Right lobe of liver (tissue), 6 donors: ENCODE measurements at regions not wholly inside any gene's neighbourhood (a gene's known extent, or its start where the extent isn't known, plus 50 kb on each side); places are given as distances from the start of the nearest gene placed in this dataset.

ENCODE experiments used
- ATAC-seq, 4 donors: fragments of 200-7000 bp; cut with Tn5 transposase; one replicate each; pipeline ENCODE4 v1.9.1; 2020; ENCODE audit warnings: mild to moderate bottlenecking in 4 of 4, moderate library complexity in 4 of 4
- DNase-seq, 3 donors: peaks; one replicate each; pipeline ENCODE4 v3.0.0-alpha.2; 2020
- H3K27ac ChIP-seq, 3 donors: fragments of 200-600 bp; one replicate each; pipeline ENCODE4 v1.8.0; 2022
- H3K27me3 ChIP-seq, 2 donors: fragments of 200-600 bp; one replicate each; pipeline ENCODE4 v1.8.0; 2022
- H3K36me3 ChIP-seq, 4 donors: fragments of 200-600 bp; sonication (generic) in 1 of 4; one replicate each; pipeline versions ENCODE4 v1.5.1 to v1.8.0; 2017 to 2022; ENCODE audit warnings: control low read depth in 1 of 4
- H3K4me1 ChIP-seq, 4 donors: fragments of 200-600 bp; sonication (generic) in 1 of 4; one replicate each; pipeline versions ENCODE4 v1.5.1 to v1.8.0; 2017 to 2022; ENCODE audit warnings: control low read depth in 1 of 4
- H3K4me3 ChIP-seq, 3 donors: fragments of 200-600 bp; one replicate each; pipeline ENCODE4 v1.8.0; 2022
- H3K9me3 ChIP-seq, 4 donors: fragments of 200-600 bp; sonication (generic) in 1 of 4; one replicate each; pipeline versions ENCODE4 v1.5.1 to v1.8.0; 2017 to 2022; ENCODE audit warnings: control low read depth in 1 of 4
- POLR2A ChIP-seq: fragments of 450-650 bp; IDR thresholded peaks from one replicate; pipeline ENCODE4 v1.6.1; 2017; ENCODE audit warnings: antibody characterized with exemption, mild to moderate bottlenecking
- WGBS: methylation state at CpG from one replicate; pipeline ENCODE4 v1.1.6; 2018; ENCODE audit warnings: low coverage, low lambda C conversion rate; ENCODE audit not compliant: insufficient coverage; ENCODE audit errors: missing lambda C conversion rate; 5-methylcytosine and 5-hydroxymethylcytosine counted together
- intact Hi-C, 2 donors: fragments of 100-400 bp; cut with DNase I; formaldehyde crosslinking; loops; one replicate each; pipeline versions ENCODE4 v1.11.2 to v1.14.1; 2022
- TF ChIP-seq, protein P1 (sequence below), 4 donors: fragments of 200-600 bp in 3 of 4; fragments of 450-650 bp in 1 of 4; IDR thresholded peaks; one replicate each; pipeline versions ENCODE4 v1.5.1 to v1.8.0; 2016 to 2022; ENCODE audit warnings: antibody characterized with exemption in 4 of 4, mild to moderate bottlenecking in 2 of 4
- donor health status: DM: no; HTN: yes; CAD: no.
- donor health status: DM: no; HTN: no; CAD: no.
- donor health status: DM: no; HTN: no; CAD: no.
- donor health status: DM: no; HTN: yes; CAD: no.
- donor health status: DM: no; HTN: yes; CAD: no.

- Histone ChIP-seq H3K4me3 (no peak overlapping the region), H3K9me3 (no peaks in the 10 kb centered on the region), H3K27ac (no peak overlapping the region), H3K4me1 (no peaks in the 10 kb centered on the region), H3K27me3 (no peaks in the 10 kb centered on the region), H3K36me3 (no peaks in the 10 kb centered on the region)
- TF ChIP-seq, protein P1, sequence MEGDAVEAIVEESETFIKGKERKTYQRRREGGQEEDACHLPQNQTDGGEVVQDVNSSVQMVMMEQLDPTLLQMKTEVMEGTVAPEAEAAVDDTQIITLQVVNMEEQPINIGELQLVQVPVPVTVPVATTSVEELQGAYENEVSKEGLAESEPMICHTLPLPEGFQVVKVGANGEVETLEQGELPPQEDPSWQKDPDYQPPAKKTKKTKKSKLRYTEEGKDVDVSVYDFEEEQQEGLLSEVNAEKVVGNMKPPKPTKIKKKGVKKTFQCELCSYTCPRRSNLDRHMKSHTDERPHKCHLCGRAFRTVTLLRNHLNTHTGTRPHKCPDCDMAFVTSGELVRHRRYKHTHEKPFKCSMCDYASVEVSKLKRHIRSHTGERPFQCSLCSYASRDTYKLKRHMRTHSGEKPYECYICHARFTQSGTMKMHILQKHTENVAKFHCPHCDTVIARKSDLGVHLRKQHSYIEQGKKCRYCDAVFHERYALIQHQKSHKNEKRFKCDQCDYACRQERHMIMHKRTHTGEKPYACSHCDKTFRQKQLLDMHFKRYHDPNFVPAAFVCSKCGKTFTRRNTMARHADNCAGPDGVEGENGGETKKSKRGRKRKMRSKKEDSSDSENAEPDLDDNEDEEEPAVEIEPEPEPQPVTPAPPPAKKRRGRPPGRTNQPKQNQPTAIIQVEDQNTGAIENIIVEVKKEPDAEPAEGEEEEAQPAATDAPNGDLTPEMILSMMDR (IDR thresholded peaks at IDR 0.05): no peak
- TF ChIP-seq POLR2A: no peak
- WGBS: 39% methylated on average over 7 of the region's 7 CpGs
- DNase-seq: no peak
- intact Hi-C loops: no loop called here
- ATAC-seq: no peak
These were observed 99.1 kb downstream of the TFAP2A start for GRCh38 chr6:10315658-10316372.

DNA sequence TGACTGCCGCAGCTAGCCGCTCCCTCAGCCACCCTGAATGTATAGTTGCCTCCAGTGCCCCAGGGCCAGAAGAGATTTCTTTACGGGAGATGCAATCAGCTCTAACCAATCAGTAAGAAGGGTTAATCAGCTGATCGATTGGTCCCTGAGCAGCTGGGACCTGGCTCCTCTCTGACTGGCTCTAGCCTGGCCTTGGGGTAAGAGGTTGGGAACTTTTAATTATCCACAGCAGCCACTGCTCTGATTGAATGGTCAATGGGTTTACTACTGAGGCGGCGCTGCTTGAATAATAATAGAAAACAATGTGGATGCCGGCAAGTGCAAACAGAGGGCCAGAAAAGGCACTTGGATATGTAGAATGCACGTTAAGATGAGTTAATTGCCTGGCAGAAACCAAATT, 99.8 kb downstream of the TFAP2A start:
- no peaks in the 10 kb centered on the region for H3K9me3 ChIP-seq
- TF ChIP-seq, protein P1 (IDR thresholded peaks at IDR 0.05): no peak
- no peak for TF ChIP-seq POLR2A
- DNase-seq (no peak), ATAC-seq (no peak)
- WGBS: 31% methylated on average over 8 of the region's 8 CpGs
- H3K36me3 ChIP-seq: no peaks in the 10 kb centered on the region
- intact Hi-C loops: no loop called here
- no peak overlapping the region for H3K4me3 ChIP-seq
- no peak overlapping the region for H3K27ac ChIP-seq
- no peaks in the 10 kb centered on the region for H3K27me3 ChIP-seq
- H3K4me1 ChIP-seq: no peaks in the 10 kb centered on the region

GRCh38 chr6:10314163-10314955, 100.5 kb downstream of the TFAP2A start:
- intact Hi-C loops: no loop called here
- DNase-seq (no peak), ATAC-seq (no peak)
- WGBS: 33% methylated on average over 17 of the region's 17 CpGs
- Histone ChIP-seq H3K27ac (no peak overlapping the region), H3K36me3 (no peaks in the 10 kb centered on the region), H3K9me3 (no peaks in the 10 kb centered on the region), H3K27me3 (no peaks in the 10 kb centered on the region), H3K4me3 (no peak overlapping the region), H3K4me1 (no peaks in the 10 kb centered on the region)
- TF ChIP-seq, protein P1 (IDR thresholded peaks at IDR 0.05): no peak
- TF ChIP-seq POLR2A: no peak

DNA sequence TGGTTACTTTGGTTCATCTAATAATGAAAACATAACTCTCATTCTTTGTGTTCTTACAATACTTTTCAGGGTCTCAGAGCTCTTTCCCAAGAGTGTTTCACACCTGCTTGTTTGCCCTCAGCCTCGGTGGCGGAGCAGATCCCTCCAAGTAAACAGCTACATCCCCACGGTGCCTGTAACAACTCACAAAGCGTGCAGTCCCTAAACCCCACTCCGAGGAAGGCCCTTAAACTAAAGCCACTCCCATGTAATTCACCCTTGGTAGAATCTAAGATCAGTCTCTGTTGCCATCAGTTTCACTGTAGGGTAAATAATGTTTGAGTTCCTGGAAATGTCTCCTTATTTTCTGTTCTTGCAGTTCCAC, 101.1 kb downstream of the TFAP2A start:
- Histone ChIP-seq H3K27ac (no peak overlapping the region), H3K36me3 (no peaks in the 10 kb centered on the region), H3K9me3 (no peaks in the 10 kb centered on the region), H3K4me1 (no peaks in the 10 kb centered on the region), H3K27me3 (no peaks in the 10 kb centered on the region), H3K4me3 (no peak overlapping the region)
- no peak for ATAC-seq
- TF ChIP-seq, protein P1 (IDR thresholded peaks at IDR 0.05): no peak
- TF ChIP-seq POLR2A: no peak
- 34% methylated on average over 4 of the region's 5 CpGs for WGBS
- no peak for DNase-seq
- intact Hi-C loops: no loop called here
